NCI-H2171 treated with DMSO at 0.1 percent for 48 hours (cell line): ENCODE measurements at regions not wholly inside any gene's neighbourhood (a gene's known extent, or its start where the extent isn't known, plus 50 kb on each side); places are given as distances from the start of the nearest gene placed in this dataset.

Source experiments
- DNase-seq: peaks from one replicate; lab custom pipeline; 2025; lab: John Stamatoyannopoulos, UW

DNA sequence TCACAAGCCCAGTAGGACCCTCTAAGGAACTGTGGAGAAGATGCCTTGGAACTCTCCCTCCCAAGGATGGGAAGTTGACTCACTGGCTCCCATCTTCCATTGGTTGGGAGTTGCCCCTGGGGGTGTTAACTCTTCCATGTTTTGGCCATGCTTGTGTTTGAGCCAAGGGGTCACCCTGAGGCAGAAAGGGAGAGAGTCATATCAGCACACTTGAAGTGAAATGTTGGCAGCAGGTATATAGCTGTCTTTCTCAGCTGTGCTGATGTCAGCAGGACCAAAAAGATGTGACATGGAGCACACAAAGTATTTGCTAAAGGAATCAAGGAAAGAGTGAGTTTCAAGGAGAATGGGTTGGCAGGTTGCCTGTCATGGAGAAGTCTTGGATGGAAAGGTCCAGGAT, 359.4 kb downstream of the RPS24 start:
- DNase-seq, result no peak

DNA sequence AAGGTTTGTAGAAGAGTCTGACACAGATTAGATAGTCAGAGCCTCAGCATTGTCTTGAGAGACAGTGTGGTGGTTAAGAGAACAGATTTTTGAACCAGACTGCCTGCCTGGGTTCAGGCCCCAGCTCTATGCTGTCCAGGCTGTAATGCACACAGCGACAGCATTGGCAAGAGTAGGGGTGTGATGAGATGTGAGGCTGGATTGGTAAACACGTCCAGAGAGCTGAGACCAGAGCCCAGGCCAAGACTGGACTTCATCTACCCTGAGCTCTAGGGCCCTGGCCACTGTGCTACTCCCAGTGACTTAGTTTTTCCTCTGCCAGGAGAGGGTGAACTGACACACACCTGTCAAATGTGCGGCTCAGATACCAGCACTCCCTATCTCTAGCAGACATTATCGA, 360.4 kb downstream of the RPS24 start:
- DNase-seq, result no peak

DNA sequence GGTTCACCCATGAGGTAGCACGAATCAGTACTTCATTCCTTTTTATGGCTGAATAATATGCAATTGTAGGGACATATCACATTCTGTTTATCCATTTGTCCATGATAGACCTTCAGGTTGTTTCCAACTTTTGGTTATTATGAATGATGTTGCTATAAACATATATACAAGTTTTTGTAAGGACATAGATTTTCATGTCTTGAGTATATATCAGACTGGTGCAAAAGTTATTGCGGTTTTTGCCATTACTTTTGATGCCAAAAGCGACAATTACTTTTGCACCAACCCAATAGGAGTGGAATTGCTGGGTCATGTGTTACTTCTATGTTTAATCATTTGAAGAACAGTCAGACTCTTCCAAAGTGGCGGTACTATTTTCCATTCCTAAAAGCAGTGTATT, 361.5 kb downstream of the RPS24 start:
- no peak for DNase-seq

DNA sequence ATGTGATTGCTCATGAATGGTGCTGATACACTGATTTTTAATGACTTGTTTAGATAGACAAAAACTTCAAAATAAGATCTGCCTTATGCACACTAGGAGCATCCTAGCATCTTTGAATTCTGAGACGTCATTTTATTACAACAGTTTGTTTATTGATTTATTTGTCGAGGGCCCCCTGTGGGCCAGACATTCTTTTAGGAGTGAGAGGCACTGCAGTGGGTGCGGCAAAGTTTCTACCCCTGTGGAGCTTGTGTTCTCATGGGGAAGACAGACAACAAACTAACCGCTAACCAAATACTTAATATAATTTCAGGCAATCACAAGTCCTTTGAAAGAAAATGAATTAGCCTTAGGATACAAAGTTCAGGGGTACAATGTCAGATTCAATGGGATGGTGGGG, 363.1 kb downstream of the RPS24 start:
- no peak for DNase-seq

DNA sequence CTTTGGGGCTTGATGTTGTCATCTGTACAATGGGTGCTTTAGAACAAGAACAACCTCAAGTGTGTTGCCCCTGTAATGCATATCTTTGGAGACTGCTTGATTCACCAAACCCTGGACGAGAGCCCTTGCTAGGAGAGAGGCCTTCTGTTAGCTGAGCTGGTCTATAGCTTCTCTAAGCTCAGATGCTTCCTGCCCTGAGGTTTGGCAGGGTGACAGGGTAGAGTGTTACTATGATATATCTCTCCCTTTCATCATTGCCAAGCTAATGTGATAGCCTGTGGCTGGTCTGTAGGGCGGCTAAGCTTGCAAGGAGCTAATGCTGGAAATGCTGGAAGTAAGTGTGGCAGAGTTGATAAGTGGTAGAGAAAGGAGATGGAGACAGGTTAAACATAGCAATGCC, 364.1 kb downstream of the RPS24 start:
- DNase-seq, result no peak

DNA sequence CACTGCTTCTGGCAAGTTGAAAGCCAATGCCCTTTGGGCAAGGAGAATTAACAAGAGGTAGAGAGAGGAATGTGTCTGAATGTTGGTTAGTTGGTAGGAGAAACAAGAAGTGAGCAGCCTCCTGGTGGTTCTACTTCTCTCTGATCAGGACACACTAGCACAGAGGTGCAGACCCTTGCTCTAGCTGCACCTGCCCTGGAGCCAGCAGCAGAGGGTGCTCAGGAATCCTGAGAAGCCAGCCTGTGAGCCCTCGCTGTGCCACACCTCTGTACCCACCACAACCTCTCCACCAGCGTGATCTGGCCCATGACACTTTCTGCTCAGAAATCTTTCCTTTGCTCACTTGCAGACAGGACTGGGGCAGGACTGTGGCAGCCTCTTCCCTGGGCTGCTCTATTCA, 364.7 kb downstream of the RPS24 start:
- no peak for DNase-seq

DNA sequence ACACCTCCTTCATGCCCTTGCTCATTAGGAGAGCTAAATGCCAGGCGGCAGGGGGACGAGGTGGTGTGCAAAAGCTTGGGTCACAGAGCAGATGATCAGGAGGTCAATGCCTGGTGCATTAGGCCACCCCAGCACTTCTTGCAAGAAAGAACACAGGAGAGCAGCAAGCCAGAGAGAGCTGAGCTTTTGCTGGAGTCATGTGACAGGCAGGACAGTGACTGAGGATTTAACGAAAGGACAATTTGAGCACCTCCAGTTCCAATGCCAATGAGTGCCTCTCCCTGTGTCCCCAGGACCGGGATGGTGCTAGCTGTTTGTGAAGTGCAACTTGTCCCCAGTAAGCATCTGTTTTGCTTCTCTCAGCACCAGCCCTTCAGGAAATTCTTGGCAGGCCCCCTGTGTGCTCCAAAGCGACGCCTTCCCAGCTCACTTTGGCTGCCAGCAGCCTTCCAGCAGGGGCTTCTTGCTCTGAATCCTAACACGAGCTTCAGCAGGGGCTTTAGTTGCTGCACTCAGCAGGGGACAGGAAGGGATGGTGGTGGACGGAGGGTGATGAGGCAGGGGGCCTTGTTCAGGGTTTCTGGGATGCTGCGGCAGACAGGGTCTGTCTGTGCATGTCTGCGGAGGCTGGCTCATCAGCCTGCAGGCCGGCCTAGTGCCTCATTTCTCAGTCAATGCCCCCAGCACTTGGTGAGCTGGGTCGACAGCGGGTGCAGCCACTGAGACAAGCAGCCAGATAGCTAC, 368.1 kb downstream of the RPS24 start:
- no peak for DNase-seq

DNA sequence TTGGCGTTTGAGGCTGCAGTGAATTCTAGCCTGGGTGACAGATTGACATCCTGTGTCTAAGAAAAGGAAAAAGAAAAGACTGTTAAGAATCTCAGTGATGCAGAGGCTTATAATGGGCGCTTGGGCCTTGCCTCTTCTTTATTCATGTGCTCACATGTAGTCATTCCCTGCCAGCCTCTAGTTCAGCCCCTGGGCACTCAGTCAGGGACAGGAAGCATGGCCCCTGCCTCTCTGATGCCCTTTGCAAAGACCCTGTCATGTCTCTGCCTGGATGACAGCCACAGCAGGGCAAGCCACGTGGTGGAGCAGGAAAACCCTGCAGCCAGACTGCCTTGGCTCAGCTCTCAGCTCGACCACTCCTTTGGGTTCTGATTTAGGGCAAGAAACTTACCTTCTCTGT, 368.9 kb downstream of the RPS24 start:
- DNase-seq, result no peak

DNA sequence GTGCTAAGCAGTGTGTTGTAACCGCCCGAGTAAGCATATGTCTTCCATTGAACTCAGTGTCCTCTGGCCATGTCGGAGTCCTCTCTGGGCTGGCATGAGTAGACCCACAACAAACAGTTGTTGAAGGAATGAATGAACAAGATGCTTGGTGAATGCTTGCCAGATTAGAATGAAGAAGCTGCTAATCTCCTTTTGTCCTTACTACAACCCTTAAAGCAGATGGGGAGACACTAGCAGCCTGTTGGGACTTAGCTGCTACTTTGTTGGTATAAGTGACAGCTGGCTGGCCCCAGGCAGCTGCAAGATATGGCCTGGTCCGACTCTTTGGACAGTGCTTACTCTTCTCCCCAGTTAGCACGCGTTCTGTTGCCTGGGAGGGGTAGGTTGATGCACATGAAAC, 370.1 kb downstream of the RPS24 start:
- DNase-seq, result no peak

DNA sequence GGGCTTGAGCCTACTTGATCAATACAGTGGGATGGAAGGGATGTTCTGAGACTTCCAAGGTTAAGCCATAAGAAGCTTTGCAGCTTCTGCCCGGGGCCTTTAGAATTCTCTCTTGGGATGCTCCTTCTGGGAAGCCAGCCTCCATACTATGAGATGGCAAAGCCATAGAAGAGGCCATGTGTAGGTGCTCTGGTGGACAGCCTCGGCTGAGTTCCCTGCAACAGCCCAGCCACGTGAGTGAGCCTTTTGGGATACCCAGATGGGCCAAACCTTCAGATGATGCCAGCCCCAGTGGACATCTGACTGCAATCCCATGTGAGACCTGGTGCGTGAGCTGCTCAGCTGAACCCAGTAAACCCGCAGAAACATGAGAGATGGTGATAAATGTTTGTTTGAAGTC, 370.6 kb downstream of the RPS24 start:
- no peak for DNase-seq

DNA sequence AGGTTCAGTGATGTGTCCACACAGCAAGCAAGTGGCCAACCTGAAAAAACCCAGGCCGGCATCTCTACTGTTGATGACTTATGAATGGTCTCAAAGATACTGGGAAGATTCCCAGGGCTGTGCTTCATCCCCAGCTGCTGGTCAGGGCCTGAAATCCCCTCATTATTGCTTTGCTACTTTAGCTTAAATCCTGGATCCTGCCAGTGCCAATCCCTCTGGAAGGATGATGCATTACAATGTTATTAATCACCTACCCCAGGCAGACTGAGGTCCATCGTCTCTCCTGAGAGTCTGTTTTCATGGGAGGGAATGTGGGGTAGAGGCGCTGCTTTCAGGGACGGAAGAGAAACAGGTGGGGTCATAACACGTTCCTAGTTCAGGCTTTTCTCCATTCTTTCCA, 371.6 kb downstream of the RPS24 start:
- DNase-seq, result no peak

DNA sequence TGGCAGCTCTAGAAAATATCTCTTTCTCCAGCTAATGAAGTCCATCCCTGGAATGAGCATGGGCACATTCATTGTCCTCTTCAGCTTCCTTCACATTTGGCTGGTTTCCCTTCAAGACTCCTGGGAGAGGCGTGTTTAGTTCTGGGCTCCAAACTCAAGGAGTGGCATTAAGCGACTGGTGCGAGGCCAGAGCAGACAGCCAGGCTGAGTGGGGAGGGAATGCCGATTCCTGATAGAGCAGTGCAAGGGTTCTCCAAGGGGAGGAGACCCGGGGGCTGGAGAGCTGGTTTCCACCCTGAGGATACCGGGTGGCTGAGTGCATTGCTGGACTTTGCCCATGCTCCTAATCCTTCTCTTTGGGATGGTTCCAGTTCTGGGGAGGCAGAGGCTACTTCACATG, 372.1 kb downstream of the RPS24 start:
- no peak for DNase-seq

DNA sequence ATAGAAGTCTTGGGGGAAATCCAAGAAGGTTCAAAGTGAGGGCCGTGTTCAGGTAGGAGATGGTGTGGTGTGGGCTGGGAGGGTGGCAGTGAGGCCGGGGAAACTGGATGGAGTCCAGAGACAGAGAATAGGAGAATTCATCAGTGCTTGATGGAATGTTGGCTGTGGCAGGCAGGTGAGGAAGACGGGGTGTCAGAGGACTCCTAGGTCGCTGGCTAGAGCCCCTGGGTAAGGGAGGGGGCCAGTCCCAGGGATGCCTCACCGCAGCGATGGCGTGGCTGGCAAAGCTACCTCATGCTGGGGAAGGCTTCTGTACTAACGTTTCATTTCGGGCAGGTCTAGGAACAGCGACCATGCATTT, 373.0 kb downstream of the RPS24 start:
- no peak for DNase-seq

DNA sequence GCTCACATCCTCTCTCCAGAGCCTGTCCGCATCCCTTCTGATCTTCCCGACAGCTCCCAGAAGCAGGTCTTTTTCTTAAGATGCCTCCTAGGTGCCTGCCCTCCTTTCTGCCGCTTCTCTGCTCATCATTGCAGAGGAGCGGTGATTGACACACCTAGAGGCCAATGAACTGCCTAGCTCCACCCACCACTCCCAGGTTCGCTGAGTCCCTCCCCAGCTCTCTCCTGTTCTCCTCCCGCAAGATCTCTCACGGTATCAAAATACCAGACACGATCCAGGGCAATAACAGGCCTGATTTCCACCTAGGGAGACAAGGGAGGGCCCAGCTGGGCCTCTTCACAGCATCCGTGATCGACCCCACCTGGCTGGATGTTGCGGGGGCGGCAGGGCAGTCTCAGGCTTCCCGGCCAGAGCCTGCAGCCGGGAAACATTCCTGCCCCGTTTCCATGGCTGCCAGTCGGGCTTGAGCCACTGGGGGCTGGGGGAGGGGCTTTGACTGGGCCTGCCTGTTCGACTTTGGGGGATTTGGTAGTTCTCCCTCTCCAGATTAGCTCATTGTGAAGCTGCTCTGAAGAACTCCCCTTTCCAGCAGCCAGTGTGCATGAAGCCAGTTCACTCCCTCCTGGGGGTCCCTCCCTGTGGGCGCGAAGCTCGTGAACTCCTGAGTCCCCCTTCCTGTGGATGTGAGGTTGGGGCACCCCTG, 373.5 kb downstream of the RPS24 start:
- DNase-seq, result peak; percentile 86

DNA sequence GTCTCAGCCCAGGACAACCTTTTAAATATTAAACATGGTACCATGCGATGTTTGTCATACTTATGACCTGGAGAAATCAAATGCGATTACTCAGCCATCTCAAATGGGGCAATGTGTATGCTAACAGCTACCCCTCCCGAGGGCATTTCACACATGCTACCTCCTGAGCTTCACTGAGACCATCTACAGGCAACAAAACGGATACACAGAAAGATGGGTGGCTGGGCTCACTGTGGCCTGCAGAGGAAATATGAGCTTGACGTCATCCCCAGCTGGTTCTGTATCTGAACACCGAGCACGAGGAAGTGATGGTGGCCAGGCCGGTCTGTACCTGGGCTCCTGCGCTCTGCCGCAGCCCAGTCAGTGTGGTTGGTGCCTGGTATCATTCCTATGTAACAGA, 374.3 kb downstream of the RPS24 start:
- DNase-seq, result no peak

DNA sequence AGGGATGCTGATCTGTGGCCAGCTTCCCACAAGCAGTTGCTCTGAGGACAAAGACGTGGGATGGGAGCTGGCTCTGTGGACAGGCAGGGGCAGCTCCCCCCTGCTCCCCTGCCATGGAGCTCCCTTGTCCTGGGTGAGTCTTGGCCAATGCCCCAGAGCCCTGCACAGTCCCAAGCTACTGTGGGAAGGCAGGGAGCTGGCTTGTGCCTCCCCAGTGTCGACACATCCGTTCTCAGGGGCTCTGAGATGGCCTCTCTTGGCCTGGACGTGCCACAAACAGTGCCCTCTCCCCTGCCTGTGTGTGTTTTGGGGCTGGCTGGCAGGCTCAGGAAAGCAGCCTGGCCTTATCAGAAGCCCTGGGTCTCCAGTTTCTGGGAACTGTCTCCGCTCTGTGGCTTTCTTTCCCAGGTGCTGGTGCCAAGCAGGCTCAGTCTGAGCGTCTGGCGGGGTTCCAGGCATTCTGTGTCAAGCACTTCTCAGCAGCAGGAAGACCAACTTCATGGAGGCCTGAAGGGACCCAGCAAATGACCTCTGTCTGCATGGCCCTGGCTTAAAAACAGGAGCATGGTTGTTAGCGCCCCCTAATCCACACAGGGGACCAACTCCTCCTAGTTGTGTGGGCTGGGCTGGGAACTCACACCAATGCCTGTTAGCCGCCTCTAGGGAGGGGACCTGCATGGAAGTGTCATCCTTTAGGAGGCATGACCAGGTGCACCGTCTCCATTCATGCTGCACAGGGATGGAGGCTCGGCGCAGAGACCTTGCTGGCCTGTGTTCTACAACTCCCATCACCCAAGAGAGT, 375.2 kb downstream of the RPS24 start:
- peak; percentile 52 for DNase-seq

DNA sequence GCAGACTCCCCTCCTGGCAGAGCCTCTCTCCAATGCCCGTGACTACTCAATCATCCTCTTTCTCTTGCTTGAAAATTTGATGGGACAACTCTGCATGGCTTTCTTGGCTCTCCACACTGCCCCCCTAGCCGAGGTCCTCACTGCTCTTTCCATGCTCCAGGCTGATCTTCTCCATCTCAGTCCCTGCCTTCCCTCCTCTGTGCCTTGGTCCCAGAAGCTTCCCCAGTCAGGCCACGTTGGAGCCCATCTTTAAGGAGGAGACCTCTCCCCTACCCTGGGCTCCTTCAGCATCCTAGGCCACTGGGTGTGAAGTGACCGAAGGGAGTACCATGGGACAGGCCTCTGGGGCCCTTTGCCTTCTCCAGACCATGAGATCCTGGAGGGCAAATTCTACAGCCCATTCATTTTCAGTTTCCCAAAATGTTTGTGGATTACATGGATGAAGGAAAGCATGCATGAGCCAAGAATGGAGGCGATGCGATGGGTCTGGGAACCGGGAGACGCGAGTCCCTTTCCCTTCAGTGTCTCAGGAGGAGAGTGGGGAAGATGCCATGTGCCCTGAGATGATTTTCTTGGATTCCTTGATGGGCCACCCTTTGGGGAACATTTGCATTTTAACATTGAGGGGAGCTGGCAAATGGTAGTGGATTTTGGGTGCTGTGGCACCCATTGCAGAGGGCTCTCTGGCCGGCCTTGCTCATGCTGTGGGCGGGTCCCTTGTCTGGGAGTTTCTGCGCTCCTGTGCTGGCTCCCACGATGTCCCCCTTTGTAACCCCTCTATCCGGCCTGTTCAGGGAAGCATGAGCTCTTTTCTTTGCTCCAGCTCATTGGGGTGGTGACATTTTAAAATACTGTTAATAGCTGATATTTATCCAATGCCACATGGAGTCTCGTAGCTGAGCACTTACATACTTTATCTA, 376.6 kb downstream of the RPS24 start:
- no peak for DNase-seq

DNA sequence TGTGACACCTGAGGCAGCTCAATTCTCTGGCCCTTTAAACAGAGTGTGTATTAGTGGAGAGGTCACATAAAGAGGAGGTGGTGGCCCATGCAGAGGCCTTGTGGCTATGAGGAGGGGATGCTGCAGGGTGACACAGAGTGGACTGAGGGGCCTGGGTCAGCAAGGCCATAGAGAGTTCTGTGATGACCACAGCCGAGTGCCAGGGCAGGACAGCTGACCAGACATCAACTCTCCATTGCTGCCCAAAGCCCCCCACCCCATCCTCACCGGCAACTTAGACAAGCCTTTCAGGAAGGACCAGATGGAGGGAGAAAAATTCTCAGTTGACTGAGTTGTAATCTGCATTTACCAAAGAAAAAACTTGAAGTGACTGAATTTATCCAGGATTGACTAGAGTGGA, 378.1 kb downstream of the RPS24 start:
- DNase-seq, result no peak

DNA sequence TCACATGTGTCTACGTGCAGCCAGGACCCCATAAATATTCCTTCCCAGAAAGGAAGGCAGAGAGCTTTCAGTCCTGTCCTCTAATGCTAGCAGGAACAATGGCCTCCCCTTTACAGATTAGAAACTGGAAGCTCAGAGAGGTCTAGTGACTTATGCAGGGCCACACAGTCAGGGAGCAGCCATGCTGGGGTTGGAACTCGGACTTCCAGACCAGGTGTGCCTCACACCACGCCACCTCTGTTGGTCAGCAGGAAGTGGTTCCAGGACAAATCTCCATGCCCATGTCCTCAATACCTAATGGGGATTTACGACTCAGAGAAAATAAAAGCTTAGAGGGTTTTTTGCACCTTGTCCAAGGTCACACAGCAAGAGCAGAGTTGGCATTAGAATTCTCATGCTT, 378.9 kb downstream of the RPS24 start:
- no peak for DNase-seq

DNA sequence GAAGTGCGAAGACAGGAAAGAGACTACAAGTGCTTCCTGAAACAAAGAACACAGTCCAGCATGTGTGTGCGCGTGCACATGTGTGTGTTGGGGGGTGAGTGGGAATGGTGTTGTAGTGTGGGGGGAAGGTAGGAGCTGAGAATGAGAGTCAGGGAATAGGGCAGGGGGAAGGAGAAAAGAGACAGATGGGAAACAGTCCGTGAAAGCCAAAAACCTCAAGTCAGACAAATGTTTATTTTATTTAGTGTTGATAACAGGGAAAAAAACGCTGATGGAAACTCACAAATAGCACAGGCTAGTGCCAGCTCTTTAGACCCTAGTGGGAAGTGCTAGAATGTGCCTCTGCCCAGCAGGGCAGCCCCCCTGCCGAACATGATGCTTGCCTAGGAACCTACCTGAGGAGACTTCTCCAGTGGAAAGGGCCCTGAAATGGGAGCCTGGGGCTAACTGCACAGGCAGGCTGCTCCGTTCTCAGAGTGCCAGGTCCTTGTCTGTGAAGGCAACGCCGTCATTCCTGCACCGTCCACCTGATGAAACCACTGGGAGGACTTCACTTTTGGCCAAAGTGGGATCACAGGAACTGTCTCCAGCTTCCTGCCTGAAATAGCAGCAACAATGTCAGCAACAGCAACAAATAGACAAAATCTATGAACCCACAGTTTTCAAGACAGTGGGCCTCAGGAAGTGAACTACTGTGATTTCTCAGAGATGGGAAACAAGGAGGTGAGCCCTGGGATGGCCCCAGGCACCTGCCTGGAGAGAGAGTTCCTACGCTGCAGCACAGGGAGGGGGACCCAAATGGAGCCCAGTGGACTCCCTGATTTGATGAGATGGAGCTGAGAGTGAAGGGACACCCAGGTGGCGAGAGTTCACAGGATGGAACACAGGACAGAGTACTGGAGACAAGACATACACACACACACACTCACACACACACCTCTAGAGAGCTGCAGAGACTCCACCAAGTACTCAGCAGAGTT, 379.7 kb downstream of the RPS24 start:
- no peak for DNase-seq

DNA sequence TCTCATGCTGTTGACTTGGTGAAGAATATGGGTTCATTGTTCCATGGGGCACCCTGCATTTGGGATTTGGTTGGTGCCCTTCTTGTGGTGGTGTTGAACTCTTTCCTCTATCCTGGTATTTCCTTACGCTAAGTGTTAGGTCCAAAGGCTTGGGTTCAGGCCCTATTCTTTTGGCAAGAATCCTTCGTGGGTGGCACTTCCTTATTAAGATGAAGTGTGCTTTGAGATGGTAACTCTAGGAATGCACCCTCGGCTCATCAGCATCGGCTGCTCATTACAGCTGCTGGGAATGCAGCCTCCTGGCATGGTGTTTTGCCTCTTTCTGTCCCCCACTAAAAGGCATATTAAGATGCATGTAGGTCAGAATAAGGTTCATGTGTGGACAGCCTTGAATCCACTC, 380.7 kb downstream of the RPS24 start:
- no peak for DNase-seq
